HepG2 (cell line): ENCODE measurements at regions not wholly inside any gene's neighbourhood (a gene's known extent, or its start where the extent isn't known, plus 50 kb on each side); places are given as distances from the start of the nearest gene placed in this dataset.

Experiments used
- ATAC-seq: fragments of 200-7000 bp; cut with Tn5 transposase; 3 replicates; pipeline ENCODE4 v1.9.1; 2020; ENCODE audit warnings: mild to moderate bottlenecking, moderate library complexity
- BruUV-seq: library from RNA; stranded (reverse); fragments of 400-500 nt; replicated peaks from 2 replicates; lab custom pipeline; 2021; lab: Mats Ljungman, UMichigan
- CTCF ChIA-PET: fragments of 300-600 bp; formaldehyde crosslinking; extraction: SDS; loops from one replicate; lab custom pipeline; 2021; ENCODE audit warnings: low total read pairs, inconsistent platforms, low intra/inter-chr PET ratio; lab: Yijun Ruan, JAX
- POLR2A ChIA-PET: fragments of 350-600 bp; sonication (Branson Sonifier 250); formaldehyde crosslinking; loops from one replicate; lab custom pipeline; 2020; ENCODE audit warnings: antibody characterized with exemption, inconsistent platforms; lab: Yijun Ruan, JAX
- DNase-seq: peaks from one replicate; pipeline ENCODE4 v3.0.0-alpha.2; 2015; ENCODE audit warnings: low spot score
- FAIRE-seq: peaks from 3 replicates; lab custom pipeline; 2011; peaks lifted over from hg19 to GRCh38; lab: Jason Lieb, UNC
- H2AFZ ChIP-seq: one replicate; pipeline ENCODE4 v1.6.1; 2011; ENCODE audit warnings: low read length, inconsistent platforms
- H3K27ac ChIP-seq: fragments of 300-600 bp; 3 replicates; pipeline ENCODE4 v1.8.0; 2011; ENCODE audit warnings: mixed run types, mild to moderate bottlenecking, mixed read lengths, low read length, inconsistent platforms; ENCODE audit not compliant: insufficient read depth; ENCODE audit errors: extremely low read length
- H3K27me3 ChIP-seq, 2 experiments: fragments of 200-600 bp in 1 of 2; 2 replicates in 1 of 2; 3 replicates in 1 of 2; pipeline versions ENCODE4 v1.6.0 to v1.8.0; 2011; ENCODE audit warnings: low read length in 2 of 2, mild to moderate bottlenecking in 2 of 2, moderate library complexity in 2 of 2, inconsistent platforms in 1 of 2; ENCODE audit not compliant: insufficient read depth in 2 of 2, control insufficient read depth in 1 of 2
- H3K36me3 ChIP-seq, 2 experiments: fragments of 200-600 bp in 1 of 2; replicated peaks in 1 of 2; 2 replicates in 1 of 2; 3 replicates in 1 of 2; pipeline versions ENCODE4 v1.5.1 to v1.8.0; 2011; ENCODE audit warnings: low read length in 2 of 2, inconsistent platforms in 1 of 2; ENCODE audit not compliant: insufficient read depth in 2 of 2, control insufficient read depth in 1 of 2
- H3K4me1 ChIP-seq: 2 replicates; pipeline ENCODE4 v1.5.1; 2012; ENCODE audit warnings: low read length, inconsistent platforms; ENCODE audit not compliant: insufficient read depth
- H3K4me2 ChIP-seq: 2 replicates; pipeline ENCODE4 v1.6.0; 2011; ENCODE audit warnings: low read depth, low read length, inconsistent platforms
- H3K4me3 ChIP-seq, 3 experiments: fragments of 200-600 bp in 1 of 3; sonication (generic), shearing (Covaris generic) in 1 of 3; replicated peaks in 1 of 3; 2 replicates each; pipeline ENCODE4 v1.5.1; 2011 to 2016; ENCODE audit warnings: low read length in 3 of 3, inconsistent platforms in 2 of 3, low read depth in 2 of 3, mild to moderate bottlenecking in 2 of 3, control low read depth in 1 of 3, mixed read lengths in 1 of 3; ENCODE audit not compliant: insufficient read depth in 1 of 3
- H3K79me2 ChIP-seq: one replicate; pipeline ENCODE4 v1.6.1; 2011; ENCODE audit warnings: low read length, inconsistent platforms; ENCODE audit not compliant: insufficient read depth
- H3K9ac ChIP-seq: 2 replicates; pipeline ENCODE4 v1.6.0; 2011; ENCODE audit warnings: mild to moderate bottlenecking, low read depth, low read length, inconsistent platforms; ENCODE audit not compliant: insufficient read depth
- H3K9me3 ChIP-seq: 2 replicates; pipeline ENCODE4 v1.5.1; 2012; ENCODE audit warnings: mild to moderate bottlenecking, low read length
- H4K20me1 ChIP-seq: 2 replicates; pipeline ENCODE4 v1.6.0; 2011; ENCODE audit warnings: inconsistent platforms, mild to moderate bottlenecking, low read length, moderate library complexity; ENCODE audit not compliant: insufficient read depth
- ISL2 ChIP-seq: sonication (generic); formaldehyde crosslinking; IDR thresholded peaks from 2 replicates; pipeline ENCODE4 v1.5.0; 2020; ENCODE audit warnings: missing genetic modification reagents
- NCOA2 ChIP-seq: sonication (generic); formaldehyde crosslinking; IDR thresholded peaks from 2 replicates; pipeline ENCODE4 v1.8.0; 2022; ENCODE audit warnings: inconsistent platforms
- PHB2 ChIP-seq: fragments of 450-650 bp; IDR thresholded peaks from 2 replicates; pipeline ENCODE4 v1.6.1; 2018; ENCODE audit not compliant: partially characterized antibody
- TFDP2 ChIP-seq: sonication (generic); formaldehyde crosslinking; IDR thresholded peaks from 2 replicates; pipeline ENCODE4 v1.4.0; 2020; ENCODE audit warnings: missing genetic modification reagents
- ZNF441 ChIP-seq: sonication (generic); formaldehyde crosslinking; IDR thresholded peaks from 2 replicates; pipeline ENCODE4 v1.7.0; 2021; ENCODE audit warnings: missing genetic modification reagents, borderline replicate concordance
- ZNF644 ChIP-seq: IDR thresholded peaks from 2 replicates; pipeline ENCODE4 v1.6.1; 2016; ENCODE audit warnings: low read depth
- ZNF746 ChIP-seq: sonication (generic); formaldehyde crosslinking; IDR thresholded peaks from 2 replicates; pipeline ENCODE4 v1.8.0; 2022; ENCODE audit warnings: mild to moderate bottlenecking, missing genetic modification reagents
- ZNF878 ChIP-seq: sonication (generic); formaldehyde crosslinking; IDR thresholded peaks from 2 replicates; pipeline ENCODE4 v1.8.1; 2023; ENCODE audit warnings: mild to moderate bottlenecking, missing genetic modification reagents, moderate library complexity
- WGBS: methylation state at CpG from one replicate; pipeline ENCODE4 v1.1.6; 2017; ENCODE audit warnings: low lambda C conversion rate; 5-methylcytosine and 5-hydroxymethylcytosine counted together
- in situ Hi-C: cut with HindIII; loops from 2 replicates; pipeline ENCODE4 v1.10.0; 2017; ENCODE audit warnings: low pct_unique_long_range_greater_than_20kb; ENCODE audit not compliant: extremely low pct_ligation_motif_present
- intact Hi-C: fragments of 100-400 bp; cut with micrococcal nuclease; formaldehyde crosslinking; loops from one replicate; pipeline ENCODE4 v1.10.0; 2022; ENCODE audit not compliant: unreplicated experiment
- TF ChIP-seq, protein P1 (sequence below): sonication (generic); formaldehyde crosslinking; IDR thresholded peaks from 2 replicates; pipeline ENCODE4 v1.8.0; 2023; ENCODE audit warnings: mild to moderate bottlenecking, missing genetic modification reagents

DNA sequence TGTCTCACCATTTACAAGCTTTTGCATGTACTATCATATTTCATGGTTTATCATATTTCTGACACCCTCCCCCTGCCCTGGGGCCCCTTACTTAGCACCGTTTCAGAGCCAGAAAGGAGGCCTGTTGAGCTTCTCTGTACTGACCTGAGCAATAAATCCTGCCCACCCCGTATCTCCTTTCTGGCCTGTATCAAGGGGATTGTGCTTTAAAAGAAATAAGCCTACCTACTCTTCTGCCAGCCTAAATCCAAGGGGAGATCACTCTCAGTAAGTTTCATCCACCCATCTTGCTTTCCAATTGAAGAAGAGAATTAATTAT, 54.0 kb upstream of the FST start:
- Histone ChIP-seq H3K79me2 (no peaks in the 10 kb centered on the region), H3K9ac (no peak overlapping the region), H4K20me1 (no peaks in the 10 kb centered on the region), H3K9me3 (no peaks in the 10 kb centered on the region), H3K4me3 (peak overlapping the region in 1 of 3 experiments; percentile 9; a peak in 1 of 6 replicates), H3K36me3 (no peaks in the 10 kb centered on the region), H3K4me2 (peak overlapping the region; percentile 45), H3K27me3 (no peaks in the 10 kb centered on the region), H3K4me1 (peaks cover 36% of the 10 kb centered on the region), H3K27ac (no peak overlapping the region), H2AFZ (no peak overlapping the region)
- in situ Hi-C loops (loop anchor here (5.0 to 25.0 kb wide), 2 partner anchors 636 to 791 kb away; no protein-coding TSS in a partner anchor), intact Hi-C loops (loop anchor here (1.0 to 5.0 kb wide), 7 partner anchors 52 to 803 kb away; partner anchors contain the start of gene NDUFS4)
- no TSS peak for BruUV-seq
- ATAC-seq (peak; percentile 59), FAIRE-seq (no peak), DNase-seq (no peak)
- WGBS = 33% methylated on average over 2 of the region's 2 CpGs
- ChIA-PET POLR2A (interaction anchor here (1.8 kb wide), 1 partner anchor 51 kb away, joined by 11 read pairs; no protein-coding TSS in a partner anchor), CTCF (interaction anchor here (1.1 to 1.7 kb wide), 4 partner anchors 445 to 803 kb away, joined by 3 to 9 read pairs (median 4); no protein-coding TSS in a partner anchor)
- TF ChIP-seq ZNF878 = no peak
- TF ChIP-seq TFDP2 = no peak
- TF ChIP-seq, protein P1, sequence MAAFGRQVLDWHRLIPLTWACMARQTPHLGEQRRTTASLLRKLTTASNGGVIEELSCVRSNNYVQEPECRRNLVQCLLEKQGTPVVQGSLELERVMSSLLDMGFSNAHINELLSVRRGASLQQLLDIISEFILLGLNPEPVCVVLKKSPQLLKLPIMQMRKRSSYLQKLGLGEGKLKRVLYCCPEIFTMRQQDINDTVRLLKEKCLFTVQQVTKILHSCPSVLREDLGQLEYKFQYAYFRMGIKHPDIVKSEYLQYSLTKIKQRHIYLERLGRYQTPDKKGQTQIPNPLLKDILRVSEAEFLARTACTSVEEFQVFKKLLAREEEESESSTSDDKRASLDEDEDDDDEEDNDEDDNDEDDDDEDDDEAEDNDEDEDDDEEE (CRISPR knock-in tag) = no peak
- no peak for TF ChIP-seq ZNF644 (CRISPR knock-in tag)
- TF ChIP-seq ISL2 (CRISPR knock-in tag) = no peak
- no peak for TF ChIP-seq NCOA2 (CRISPR knock-in tag)
- TF ChIP-seq ZNF441 (CRISPR knock-in tag) = no peak
- TF ChIP-seq PHB2 = no peak
- no peak for TF ChIP-seq ZNF746 (CRISPR knock-in tag)
